ENCODE measurements at regions not wholly inside any gene's neighbourhood (a gene's known extent, or its start where the extent isn't known, plus 50 kb on each side); places are given as distances from the start of the nearest gene placed in this dataset.
"Not testable (repeated sequence)": the region's sequence is repeated elsewhere in the genome, so short reads cannot be mapped to it uniquely, and the experiment has no call there.

- not testable (repeated sequence) for DNase-seq (ENCODE audit: low read depth)
Measured at GRCh38 chr4:9505341-9505740, 61.1 kb downstream of the DEFB131A start.

- not testable (repeated sequence) for DNase-seq (ENCODE audit: low read depth)
Measured at GRCh38 chr4:9506672-9507071, 62.5 kb downstream of the DEFB131A start.

GRCh38 chr4:9512941-9513340 lies 68.7 kb downstream of the DEFB131A start:
- not testable (repeated sequence) for DNase-seq (ENCODE audit: low read depth)

- DNase-seq (ENCODE audit: low read depth), result not testable (repeated sequence)
Measured at GRCh38 chr4:9519631-9520030, 75.4 kb downstream of the DEFB131A start.

GRCh38 chr4:9522903-9523302 lies 78.7 kb downstream of the DEFB131A start:
- not testable (repeated sequence) for DNase-seq (ENCODE audit: low read depth)

GRCh38 chr4:9524406-9524805 lies 80.2 kb downstream of the DEFB131A start:
- not testable (repeated sequence) for DNase-seq (ENCODE audit: low read depth)

GRCh38 chr4:9532134-9532862 lies 88.1 kb downstream of the DEFB131A start:
- DNase-seq (ENCODE audit: low read depth), result peak; percentile 49

GRCh38 chr4:9532863-9533192 lies 88.6 kb downstream of the DEFB131A start:
- not testable (repeated sequence) for DNase-seq (ENCODE audit: low read depth)

GRCh38 chr4:9537101-9537500 lies 92.9 kb downstream of the DEFB131A start:
- DNase-seq (ENCODE audit: low read depth), result not testable (repeated sequence)

- DNase-seq (ENCODE audit: low read depth), result not testable (repeated sequence)
Measured at GRCh38 chr4:9539939-9540520, 95.8 kb downstream of the DEFB131A start.

GRCh38 chr4:9541388-9541915 lies 97.2 kb downstream of the DEFB131A start:
- DNase-seq (ENCODE audit: low read depth), result not testable (repeated sequence)

GRCh38 chr4:9544851-9545250 lies 100.6 kb downstream of the DEFB131A start:
- not testable (repeated sequence) for DNase-seq (ENCODE audit: low read depth)

- DNase-seq (ENCODE audit: low read depth), result not testable (repeated sequence)
Measured at GRCh38 chr4:9547470-9547869, 103.3 kb downstream of the DEFB131A start.

- not testable (repeated sequence) for DNase-seq (ENCODE audit: low read depth)
Measured at GRCh38 chr4:9556076-9556475, 111.9 kb downstream of the DEFB131A start.

- not testable (repeated sequence) for DNase-seq (ENCODE audit: low read depth)
Measured at GRCh38 chr4:9577869-9578268, 133.7 kb downstream of the DEFB131A start.

- DNase-seq (ENCODE audit: low read depth), result not testable (repeated sequence)
Measured at GRCh38 chr4:9582880-9583279, 138.7 kb downstream of the DEFB131A start.

GRCh38 chr4:9592010-9592409 lies 147.8 kb downstream of the DEFB131A start:
- DNase-seq (ENCODE audit: low read depth), result no peak

GRCh38 chr4:9594948-9595347 lies 150.7 kb downstream of the DEFB131A start:
- DNase-seq (ENCODE audit: low read depth), result no peak

GRCh38 chr4:9595531-9595930 lies 151.3 kb downstream of the DEFB131A start:
- not testable (repeated sequence) for DNase-seq (ENCODE audit: low read depth)

- no peak for DNase-seq (ENCODE audit: low read depth)
Measured at GRCh38 chr4:9599266-9599665, 155.1 kb downstream of the DEFB131A start.

- DNase-seq (ENCODE audit: low read depth), result no peak
Measured at GRCh38 chr4:9600246-9600645, 156.0 kb downstream of the DEFB131A start.

GRCh38 chr4:9602389-9602914 lies 158.2 kb downstream of the DEFB131A start:
- no peak for DNase-seq (ENCODE audit: low read depth)
